ENCODE measurements at regions not wholly inside any gene's neighbourhood (a gene's known extent, or its start where the extent isn't known, plus 50 kb on each side); places are given as distances from the start of the nearest gene placed in this dataset.

DNA sequence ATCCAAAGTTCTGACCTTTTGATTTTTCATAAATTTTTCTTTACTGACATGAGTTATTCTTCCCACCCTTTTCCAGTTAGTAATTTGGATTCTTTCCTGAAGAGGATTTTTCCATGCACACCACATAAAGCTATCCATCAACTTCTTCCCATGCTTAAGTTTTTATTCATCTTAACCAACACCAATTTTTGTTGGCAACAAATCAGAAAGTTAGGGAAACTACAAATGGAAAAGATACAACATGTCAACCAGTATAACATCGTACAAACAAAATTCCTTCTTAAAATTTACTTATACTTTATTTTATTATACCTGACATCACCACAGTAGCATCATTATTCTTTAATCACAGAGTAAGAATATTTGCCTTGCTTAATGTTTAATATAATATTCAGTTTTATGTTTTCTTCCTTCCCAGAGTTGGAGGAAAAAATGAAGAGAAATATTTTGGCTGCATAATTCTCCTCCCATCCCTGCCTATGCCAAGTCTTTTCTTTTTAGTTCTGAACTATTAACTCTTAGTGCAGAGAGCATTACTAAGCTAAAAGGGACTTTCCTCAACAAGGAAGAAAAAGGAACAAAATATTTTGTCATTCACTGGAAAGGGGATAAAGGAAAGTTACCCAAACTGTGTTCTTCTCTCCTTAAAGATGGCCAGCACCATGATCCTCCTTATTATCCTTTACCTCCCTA, 67.5 kb upstream of the MEOX2 start:
- TF ChIP-seq FOS (IDR thresholded peaks at IDR 0.05; ENCODE audit: low read depth, low read length) (no peak), NFE2L2 (IDR thresholded peaks at IDR 0.05; ENCODE audit: low read depth, low read length) (no peak), CEBPB (IDR thresholded peaks at IDR 0.05; ENCODE audit: low read depth, low read length) (no peak), CTCF (conservative IDR thresholded peaks at IDR 0.05; ENCODE audit: low read depth, low read length) (no peak), BHLHE40 (IDR thresholded peaks at IDR 0.05; ENCODE audit: low read depth, low read length) (no peak), POLR2A (IDR thresholded peaks at IDR 0.05; ENCODE audit: low read depth, low read length) (no peak), RAD21 (IDR thresholded peaks at IDR 0.05; ENCODE audit: low read length) (no peak)
- TF ChIP-seq, protein P1, sequence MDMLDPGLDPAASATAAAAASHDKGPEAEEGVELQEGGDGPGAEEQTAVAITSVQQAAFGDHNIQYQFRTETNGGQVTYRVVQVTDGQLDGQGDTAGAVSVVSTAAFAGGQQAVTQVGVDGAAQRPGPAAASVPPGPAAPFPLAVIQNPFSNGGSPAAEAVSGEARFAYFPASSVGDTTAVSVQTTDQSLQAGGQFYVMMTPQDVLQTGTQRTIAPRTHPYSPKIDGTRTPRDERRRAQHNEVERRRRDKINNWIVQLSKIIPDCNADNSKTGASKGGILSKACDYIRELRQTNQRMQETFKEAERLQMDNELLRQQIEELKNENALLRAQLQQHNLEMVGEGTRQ (IDR thresholded peaks at IDR 0.05; ENCODE audit: low read depth, low read length): no peak
- TF ChIP-seq, protein P2, sequence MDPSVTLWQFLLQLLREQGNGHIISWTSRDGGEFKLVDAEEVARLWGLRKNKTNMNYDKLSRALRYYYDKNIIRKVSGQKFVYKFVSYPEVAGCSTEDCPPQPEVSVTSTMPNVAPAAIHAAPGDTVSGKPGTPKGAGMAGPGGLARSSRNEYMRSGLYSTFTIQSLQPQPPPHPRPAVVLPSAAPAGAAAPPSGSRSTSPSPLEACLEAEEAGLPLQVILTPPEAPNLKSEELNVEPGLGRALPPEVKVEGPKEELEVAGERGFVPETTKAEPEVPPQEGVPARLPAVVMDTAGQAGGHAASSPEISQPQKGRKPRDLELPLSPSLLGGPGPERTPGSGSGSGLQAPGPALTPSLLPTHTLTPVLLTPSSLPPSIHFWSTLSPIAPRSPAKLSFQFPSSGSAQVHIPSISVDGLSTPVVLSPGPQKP (IDR thresholded peaks at IDR 0.05; ENCODE audit: borderline replicate concordance, low read depth, low read length): no peak
